HL-60 (cell line): ENCODE measurements at regions not wholly inside any gene's neighbourhood (a gene's known extent, or its start where the extent isn't known, plus 50 kb on each side); places are given as distances from the start of the nearest gene placed in this dataset.

ENCODE experiments used
- CTCF ChIP-seq: IDR thresholded peaks from one replicate; pipeline ENCODE4 v1.5.1; 2011; ENCODE audit warnings: low read length, control low read depth, inconsistent platforms; ENCODE audit not compliant: insufficient read depth
- POLR2AphosphoS5 ChIP-seq: IDR thresholded peaks from 2 replicates; pipeline ENCODE4 v1.6.1; 2012; ENCODE audit warnings: low read depth
- REST ChIP-seq: IDR thresholded peaks from 2 replicates; pipeline ENCODE4 v1.6.1; 2012; ENCODE audit warnings: low read depth; ENCODE audit not compliant: insufficient replicate concordance

- TF ChIP-seq REST, result no peak
- no peak for TF ChIP-seq CTCF
- TF ChIP-seq POLR2AphosphoS5, result no peak
Observed at GRCh38 chr7:8817448-8818036, 384.1 kb downstream of the NXPH1 start.
